NT2/D1 (cell line): ENCODE measurements at regions not wholly inside any gene's neighbourhood (a gene's known extent, or its start where the extent isn't known, plus 50 kb on each side); places are given as distances from the start of the nearest gene placed in this dataset.

Experiments
- SUZ12 ChIP-seq: IDR thresholded peaks from 2 replicates; pipeline ENCODE4 v1.6.1; 2011; ENCODE audit not compliant: insufficient read length, insufficient read depth; ENCODE audit errors: extremely low read depth
- YY1 ChIP-seq: IDR thresholded peaks from 2 replicates; pipeline ENCODE4 v1.6.1; 2011; ENCODE audit not compliant: insufficient read length, insufficient read depth

- TF ChIP-seq YY1, result no peak
- no peak for TF ChIP-seq SUZ12
Observed at GRCh38 chr14:31962920-31963319, 114.2 kb upstream of the ARHGAP5 start.
